DND-41 (cell line): ENCODE measurements at regions not wholly inside any gene's neighbourhood (a gene's known extent, or its start where the extent isn't known, plus 50 kb on each side); places are given as distances from the start of the nearest gene placed in this dataset.

Experiments used
- ATAC-seq: fragments of 200-7000 bp; cut with Tn5 transposase; 3 replicates; pipeline ENCODE4 v1.9.1; 2021; ENCODE audit warnings: low read depth; ENCODE audit not compliant: insufficient read depth
- DNase-seq: peaks from one replicate; pipeline ENCODE4 v3.0.0-alpha.2; 2020
- H2AFZ ChIP-seq: 2 replicates; pipeline ENCODE4 v1.6.0; 2012; ENCODE audit warnings: low read depth, low read length
- H3K27ac ChIP-seq: 2 replicates; pipeline ENCODE4 v1.5.1; 2012; ENCODE audit warnings: low read length, inconsistent platforms
- H3K27me3 ChIP-seq: fragments of 200-600 bp; sonication (generic); 2 replicates; pipeline ENCODE4 v1.6.0; 2012; ENCODE audit warnings: low read length, mild to moderate bottlenecking, inconsistent platforms; ENCODE audit not compliant: insufficient read depth, poor library complexity
- H3K36me3 ChIP-seq: 2 replicates; pipeline ENCODE4 v1.5.1; 2012; ENCODE audit warnings: low read length, inconsistent platforms; ENCODE audit not compliant: insufficient read depth
- H3K4me1 ChIP-seq: 2 replicates; pipeline ENCODE4 v1.5.1; 2012; ENCODE audit warnings: mild to moderate bottlenecking, low read length; ENCODE audit not compliant: insufficient read depth
- H3K4me2 ChIP-seq: 2 replicates; pipeline ENCODE4 v1.6.0; 2012; ENCODE audit warnings: mild to moderate bottlenecking, moderate library complexity, low read length, inconsistent platforms; ENCODE audit not compliant: insufficient read depth
- H3K4me3 ChIP-seq, 2 experiments: fragments of 200-600 bp in 1 of 2; shearing (Covaris generic) in 1 of 2; 2 replicates each; pipeline ENCODE4 v1.5.1; 2012 to 2016; ENCODE audit warnings: inconsistent platforms in 2 of 2, low read length in 2 of 2, mild to moderate bottlenecking in 2 of 2, low read depth in 1 of 2, moderate library complexity in 1 of 2
- H3K79me2 ChIP-seq: 2 replicates; pipeline ENCODE4 v1.6.0; 2012; ENCODE audit warnings: low read length, inconsistent platforms; ENCODE audit not compliant: insufficient read depth
- H3K9ac ChIP-seq: 2 replicates; pipeline ENCODE4 v1.6.0; 2012; ENCODE audit warnings: low read depth, mild to moderate bottlenecking, inconsistent platforms, low read length, moderate library complexity
- H3K9me3 ChIP-seq: 2 replicates; pipeline ENCODE4 v1.5.1; 2012; ENCODE audit warnings: low read length, moderate library complexity, mild to moderate bottlenecking, inconsistent platforms; ENCODE audit not compliant: insufficient read depth, severe bottlenecking
- H4K20me1 ChIP-seq: 2 replicates; pipeline ENCODE4 v1.6.0; 2012; ENCODE audit warnings: low read length; ENCODE audit not compliant: insufficient read depth
- CTCF ChIP-seq: IDR thresholded peaks from 2 replicates; pipeline ENCODE4 v1.5.1; 2012; ENCODE audit warnings: borderline replicate concordance, low read length, moderate library complexity, mild to moderate bottlenecking; ENCODE audit not compliant: poor library complexity, severe bottlenecking; ENCODE audit errors: extremely low read depth
- EZH2 ChIP-seq: IDR thresholded peaks from 3 replicates; pipeline ENCODE4 v1.6.1; 2012; ENCODE audit warnings: borderline replicate concordance, low read depth, mild to moderate bottlenecking, moderate library complexity, low read length, inconsistent platforms; ENCODE audit not compliant: severe bottlenecking

GRCh38 chr4:163606896-163607691 is 112.6 kb downstream of the TMA16 start:
- Histone ChIP-seq H3K27ac (no peak overlapping the region), H2AFZ (no peak overlapping the region), H3K9me3 (no peaks in the 10 kb centered on the region), H3K79me2 (no peaks in the 10 kb centered on the region), H4K20me1 (no peaks in the 10 kb centered on the region), H3K9ac (no peak overlapping the region), H3K27me3 (no peaks in the 10 kb centered on the region), H3K36me3 (no peaks in the 10 kb centered on the region), H3K4me2 (no peak overlapping the region), H3K4me3 (no peak overlapping the region), H3K4me1 (no peaks in the 10 kb centered on the region)
- ATAC-seq (no peak), DNase-seq (no peak)
- TF ChIP-seq EZH2 (no peak), CTCF (no peak)

DNA sequence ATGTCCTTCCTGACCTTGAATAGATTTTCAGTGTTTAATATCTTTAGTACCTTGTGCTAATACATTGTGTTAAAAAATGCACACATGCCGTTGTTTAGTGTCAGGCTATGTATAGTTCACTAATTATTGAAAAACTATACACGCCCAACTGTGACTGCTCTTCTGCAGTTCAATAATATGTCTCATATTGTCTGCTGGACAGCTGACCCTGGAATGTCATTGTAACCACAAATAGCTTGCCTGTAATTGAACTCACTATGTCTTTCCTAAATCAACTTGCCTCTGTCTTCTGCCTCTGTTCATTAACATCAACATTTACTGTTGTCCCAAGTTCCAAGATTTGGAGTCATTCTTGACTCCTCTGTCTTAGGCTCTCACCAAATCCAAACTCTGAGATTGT is 114.5 kb downstream of the TMA16 start:
- Histone ChIP-seq H3K9ac (no peak overlapping the region), H3K4me2 (no peak overlapping the region), H3K27me3 (no peaks in the 10 kb centered on the region), H3K9me3 (no peaks in the 10 kb centered on the region), H3K79me2 (no peaks in the 10 kb centered on the region), H3K4me3 (no peak overlapping the region), H2AFZ (no peak overlapping the region), H3K36me3 (no peaks in the 10 kb centered on the region), H4K20me1 (no peaks in the 10 kb centered on the region), H3K27ac (no peak overlapping the region), H3K4me1 (no peaks in the 10 kb centered on the region)
- ATAC-seq (no peak), DNase-seq (no peak)
- no peak for TF ChIP-seq CTCF
- TF ChIP-seq EZH2: no peak

GRCh38 chr4:163610648-163611047 is 116.2 kb downstream of the TMA16 start:
- no peaks in the 10 kb centered on the region for H4K20me1 ChIP-seq
- DNase-seq: no peak
- no peak overlapping the region for H2AFZ ChIP-seq
- no peaks in the 10 kb centered on the region for H3K4me1 ChIP-seq
- H3K9ac ChIP-seq: no peak overlapping the region
- ATAC-seq: no peak
- H3K4me2 ChIP-seq: no peak overlapping the region
- no peak overlapping the region for H3K4me3 ChIP-seq
- no peaks in the 10 kb centered on the region for H3K9me3 ChIP-seq
- no peak overlapping the region for H3K27ac ChIP-seq
- TF ChIP-seq EZH2 (no peak), CTCF (no peak)
- H3K27me3 ChIP-seq: no peaks in the 10 kb centered on the region
- H3K36me3 ChIP-seq: no peaks in the 10 kb centered on the region
- no peaks in the 10 kb centered on the region for H3K79me2 ChIP-seq
